Neuronal stem cell (in vitro differentiated cells): ENCODE measurements at regions not wholly inside any gene's neighbourhood (a gene's known extent, or its start where the extent isn't known, plus 50 kb on each side); places are given as distances from the start of the nearest gene placed in this dataset.

Experiments
- DNase-seq: peaks from one replicate; pipeline ENCODE4 v3.0.0-alpha.2; 2013; ENCODE audit warnings: low spot score
- H2AFZ ChIP-seq: one replicate; pipeline ENCODE4 v1.6.1; 2013; ENCODE audit warnings: mild to moderate bottlenecking, low read length, inconsistent platforms
- H2AK5ac ChIP-seq: 2 replicates; pipeline ENCODE4 v1.6.1; 2013; ENCODE audit warnings: low read depth, mild to moderate bottlenecking, inconsistent platforms, low read length, moderate library complexity, mixed read lengths
- H2BK120ac ChIP-seq: 2 replicates; pipeline ENCODE4 v1.6.1; 2013; ENCODE audit warnings: low read depth, mild to moderate bottlenecking, inconsistent platforms, low read length, moderate library complexity, mixed read lengths
- H2BK12ac ChIP-seq: one replicate; pipeline ENCODE4 v1.6.1; 2013; ENCODE audit warnings: low read length, inconsistent platforms
- H2BK15ac ChIP-seq: 2 replicates; pipeline ENCODE4 v1.6.1; 2013; ENCODE audit warnings: mild to moderate bottlenecking, low read length, inconsistent platforms, mixed read lengths
- H2BK5ac ChIP-seq: one replicate; pipeline ENCODE4 v1.6.1; 2013; ENCODE audit warnings: inconsistent platforms, mild to moderate bottlenecking, low read length, moderate library complexity
- H3K14ac ChIP-seq: one replicate; pipeline ENCODE4 v1.6.1; 2013; ENCODE audit warnings: low read length, inconsistent platforms
- H3K18ac ChIP-seq: 2 replicates; pipeline ENCODE4 v1.6.1; 2013; ENCODE audit warnings: low read length, inconsistent platforms
- H3K23ac ChIP-seq: 2 replicates; pipeline ENCODE4 v1.6.1; 2013; ENCODE audit warnings: low read depth, mild to moderate bottlenecking, mixed read lengths, low read length, inconsistent platforms; ENCODE audit not compliant: poor library complexity
- H3K27ac ChIP-seq: replicated peaks from 3 replicates; pipeline ENCODE4 v1.5.1; 2013; ENCODE audit warnings: low read length, inconsistent platforms
- H3K27me3 ChIP-seq, 3 experiments: 2 replicates each; pipeline ENCODE4 v1.6.1; 2013; ENCODE audit warnings: low read length in 3 of 3, mild to moderate bottlenecking in 2 of 3, inconsistent platforms in 1 of 3, low read depth in 1 of 3, mixed read lengths in 1 of 3, moderate library complexity in 1 of 3; ENCODE audit not compliant: control insufficient read depth in 3 of 3, insufficient read depth in 3 of 3
- H3K36me3 ChIP-seq, 2 donors: replicated peaks in 1 of 2; 2 replicates each; pipeline ENCODE4 v1.6.1; 2013; ENCODE audit warnings: low read length in 2 of 2; ENCODE audit not compliant: control insufficient read depth in 2 of 2, insufficient read depth in 2 of 2
- H3K4ac ChIP-seq: 2 replicates; pipeline ENCODE4 v1.6.1; 2013; ENCODE audit warnings: inconsistent platforms, mild to moderate bottlenecking, low read length, moderate library complexity
- H3K4me1 ChIP-seq, 2 donors: 1 replicate in 1 of 2; 2 replicates in 1 of 2; pipeline ENCODE4 v1.6.1; 2013; ENCODE audit warnings: low read length in 2 of 2, low read depth in 1 of 2; ENCODE audit not compliant: control insufficient read depth in 2 of 2, insufficient read depth in 1 of 2
- H3K4me2 ChIP-seq: one replicate; pipeline ENCODE4 v1.6.1; 2013; ENCODE audit warnings: mild to moderate bottlenecking, low read length, inconsistent platforms; ENCODE audit not compliant: insufficient read depth, poor library complexity, severe bottlenecking
- H3K4me3 ChIP-seq, 2 donors: 2 replicates each; pipeline ENCODE4 v1.5.1; 2013; ENCODE audit warnings: low read length in 2 of 2, mild to moderate bottlenecking in 2 of 2, inconsistent platforms in 1 of 2, moderate library complexity in 1 of 2
- H3K79me1 ChIP-seq: one replicate; pipeline ENCODE4 v1.6.1; 2013; ENCODE audit warnings: low read depth, mild to moderate bottlenecking, inconsistent platforms, low read length, moderate library complexity
- H3K9ac ChIP-seq: one replicate; pipeline ENCODE4 v1.6.1; 2013; ENCODE audit warnings: mild to moderate bottlenecking, low read depth, low read length, inconsistent platforms; ENCODE audit not compliant: poor library complexity
- H3K9me3 ChIP-seq, 2 donors: replicated peaks in 1 of 2; 2 replicates each; pipeline versions ENCODE3 to v1.6.1; 2013; ENCODE audit warnings: low read length in 2 of 2, mild to moderate bottlenecking in 2 of 2, inconsistent platforms in 1 of 2, low read depth in 1 of 2, mixed read lengths in 1 of 2, moderate library complexity in 1 of 2; ENCODE audit not compliant: control insufficient read depth in 2 of 2, insufficient read depth in 1 of 2
- H4K8ac ChIP-seq: one replicate; pipeline ENCODE4 v1.6.1; 2013; ENCODE audit warnings: low read depth, mild to moderate bottlenecking, inconsistent platforms, low read length, moderate library complexity
- H4K91ac ChIP-seq: one replicate; pipeline ENCODE4 v1.6.1; 2013; ENCODE audit warnings: low read length, low read depth, mild to moderate bottlenecking, inconsistent platforms; ENCODE audit not compliant: poor library complexity
- WGBS, 2 donors: extraction: QIAGEN DNeasy Blood & Tissue Kit; methylation state at CpG; one replicate each; pipeline ENCODE4 v1.1.7; 2013; ENCODE audit warnings: missing lambda C conversion rate in 2 of 2, mixed read lengths in 1 of 2; ENCODE audit not compliant: insufficient read length in 2 of 2, insufficient replicate concordance in 1 of 2; ENCODE audit errors: extremely low coverage in 2 of 2; 5-methylcytosine and 5-hydroxymethylcytosine counted together

- WGBS, 2 donors = no CpG with 5 or more reads among the region's 2 CpGs
- no peak for DNase-seq
- Histone ChIP-seq H3K9ac (no peak overlapping the region), H3K9me3 (no peaks in the 10 kb centered on the region), H4K91ac (no peak overlapping the region), H4K8ac (no peak overlapping the region), H3K4me3 (no peak overlapping the region), H2AK5ac (no peak overlapping the region), H3K18ac (no peak overlapping the region), H3K4me2 (no peak overlapping the region), H2BK5ac (no peak overlapping the region), H3K14ac (no peak overlapping the region), H3K4ac (no peak overlapping the region), H3K4me1 (no peaks in the 10 kb centered on the region), H2AFZ (no peak overlapping the region), H3K27ac (no peak overlapping the region), H3K79me1 (no peaks in the 10 kb centered on the region), H2BK15ac (no peak overlapping the region), H2BK12ac (no peak overlapping the region), H2BK120ac (no peak overlapping the region), H3K27me3 (no peaks in the 10 kb centered on the region), H3K36me3 (no peaks in the 10 kb centered on the region), H3K23ac (no peak overlapping the region)
These were observed 572.5 kb downstream of the SQOR start for GRCh38 chr15:46207341-46207740.

- Histone ChIP-seq H4K91ac (no peak overlapping the region), H2AK5ac (no peak overlapping the region), H3K27me3 (no peaks in the 10 kb centered on the region), H3K4me2 (no peak overlapping the region), H3K79me1 (no peaks in the 10 kb centered on the region), H2BK15ac (no peak overlapping the region), H2AFZ (no peak overlapping the region), H3K36me3 (no peaks in the 10 kb centered on the region), H3K18ac (no peak overlapping the region), H3K23ac (no peak overlapping the region), H2BK5ac (no peak overlapping the region), H3K9ac (no peak overlapping the region), H4K8ac (no peak overlapping the region), H3K27ac (no peak overlapping the region), H3K4ac (no peak overlapping the region), H2BK12ac (no peak overlapping the region), H3K9me3 (no peaks in the 10 kb centered on the region), H3K4me1 (no peaks in the 10 kb centered on the region), H3K4me3 (no peak overlapping the region), H3K14ac (no peak overlapping the region), H2BK120ac (no peak overlapping the region)
- no peak for DNase-seq
These were observed 578.7 kb downstream of the SQOR start for GRCh38 chr15:46213551-46213950.

GRCh38 chr15:46222826-46223225 lies 588.0 kb downstream of the SQOR start:
- H2AK5ac ChIP-seq = no peak overlapping the region
- no peak overlapping the region for H3K9ac ChIP-seq
- H3K18ac ChIP-seq = no peak overlapping the region
- no peak overlapping the region for H4K91ac ChIP-seq
- no CpG with 5 or more reads among the region's 2 CpGs for WGBS, 2 donors
- H4K8ac ChIP-seq = no peak overlapping the region
- H3K9me3 ChIP-seq = no peaks in the 10 kb centered on the region
- no peaks in the 10 kb centered on the region for H3K4me1 ChIP-seq
- H3K4me2 ChIP-seq = no peak overlapping the region
- H2BK5ac ChIP-seq = no peak overlapping the region
- H2AFZ ChIP-seq = no peak overlapping the region
- H3K4ac ChIP-seq = no peak overlapping the region
- H3K4me3 ChIP-seq = no peak overlapping the region
- H3K23ac ChIP-seq = no peak overlapping the region
- no peak overlapping the region for H3K14ac ChIP-seq
- no peak for DNase-seq
- no peaks in the 10 kb centered on the region for H3K27me3 ChIP-seq
- H3K36me3 ChIP-seq = no peaks in the 10 kb centered on the region
- H2BK15ac ChIP-seq = no peak overlapping the region
- H2BK120ac ChIP-seq = no peak overlapping the region
- no peak overlapping the region for H3K27ac ChIP-seq
- H3K79me1 ChIP-seq = no peaks in the 10 kb centered on the region
- no peak overlapping the region for H2BK12ac ChIP-seq

- H2BK12ac ChIP-seq = no peak overlapping the region
- H3K14ac ChIP-seq = no peak overlapping the region
- no peak overlapping the region for H3K23ac ChIP-seq
- H4K8ac ChIP-seq = no peak overlapping the region
- H4K91ac ChIP-seq = no peak overlapping the region
- no peak overlapping the region for H3K9ac ChIP-seq
- no peak overlapping the region for H2BK15ac ChIP-seq
- H3K27ac ChIP-seq = no peak overlapping the region
- DNase-seq = no peak
- H3K4me3 ChIP-seq = no peak overlapping the region
- no peaks in the 10 kb centered on the region for H3K9me3 ChIP-seq
- no peak overlapping the region for H2BK5ac ChIP-seq
- no peak overlapping the region for H2BK120ac ChIP-seq
- no peaks in the 10 kb centered on the region for H3K4me1 ChIP-seq
- H3K4ac ChIP-seq = no peak overlapping the region
- no peak overlapping the region for H3K18ac ChIP-seq
- H3K27me3 ChIP-seq = no peaks in the 10 kb centered on the region
- no peaks in the 10 kb centered on the region for H3K36me3 ChIP-seq
- no peak overlapping the region for H2AK5ac ChIP-seq
- no peaks in the 10 kb centered on the region for H3K79me1 ChIP-seq
- H2AFZ ChIP-seq = no peak overlapping the region
- H3K4me2 ChIP-seq = no peak overlapping the region
- WGBS, 2 donors = no CpG with 5 or more reads among the region's 1 CpG
These were observed 594.4 kb downstream of the SQOR start for GRCh38 chr15:46229263-46229662.
